SH-SY5Y (cell line): ENCODE measurements at regions not wholly inside any gene's neighbourhood (a gene's known extent, or its start where the extent isn't known, plus 50 kb on each side); places are given as distances from the start of the nearest gene placed in this dataset.

Experiments
- GATA2 ChIP-seq: IDR thresholded peaks from 2 replicates; pipeline ENCODE4 v1.6.1; 2011; ENCODE audit warnings: mild to moderate bottlenecking, low read depth, low read length
- GATA3 ChIP-seq: IDR thresholded peaks from 2 replicates; pipeline ENCODE4 v1.6.1; 2011; ENCODE audit warnings: low read depth, mild to moderate bottlenecking, low read length, moderate library complexity

GRCh38 chr14:40414386-40414785, 982.2 kb upstream of the FBXO33 start:
- TF ChIP-seq GATA2 (no peak), GATA3 (no peak)
